ENCODE measurements at regions not wholly inside any gene's neighbourhood (a gene's known extent, or its start where the extent isn't known, plus 50 kb on each side); places are given as distances from the start of the nearest gene placed in this dataset.
"Not testable (repeated sequence)": the region's sequence is repeated elsewhere in the genome, so short reads cannot be mapped to it uniquely, and the experiment has no call there.

GRCh38 chr11:80930038-80930437 is 1489.2 kb upstream of the TENM4 start:
- no peak for DNase-seq
- in situ Hi-C loops (cut with MboI; ENCODE audit: low sequenced_read_pairs in 4 of 4) (no loop called here), intact Hi-C loops (cut with DNase I; ENCODE audit: low total_unique reads) (no loop called here)
- Histone ChIP-seq H3K4me1 (no peaks in the 10 kb centered on the region), H3K36me3 (no peaks in the 10 kb centered on the region), H3K27ac (no peak overlapping the region), H3K9me3 (no peaks in the 10 kb centered on the region), H3K27me3 (no peaks in the 10 kb centered on the region), H3K4me3 (no peak overlapping the region)
- ATAC-seq = no peak
- TF ChIP-seq, protein P1, sequence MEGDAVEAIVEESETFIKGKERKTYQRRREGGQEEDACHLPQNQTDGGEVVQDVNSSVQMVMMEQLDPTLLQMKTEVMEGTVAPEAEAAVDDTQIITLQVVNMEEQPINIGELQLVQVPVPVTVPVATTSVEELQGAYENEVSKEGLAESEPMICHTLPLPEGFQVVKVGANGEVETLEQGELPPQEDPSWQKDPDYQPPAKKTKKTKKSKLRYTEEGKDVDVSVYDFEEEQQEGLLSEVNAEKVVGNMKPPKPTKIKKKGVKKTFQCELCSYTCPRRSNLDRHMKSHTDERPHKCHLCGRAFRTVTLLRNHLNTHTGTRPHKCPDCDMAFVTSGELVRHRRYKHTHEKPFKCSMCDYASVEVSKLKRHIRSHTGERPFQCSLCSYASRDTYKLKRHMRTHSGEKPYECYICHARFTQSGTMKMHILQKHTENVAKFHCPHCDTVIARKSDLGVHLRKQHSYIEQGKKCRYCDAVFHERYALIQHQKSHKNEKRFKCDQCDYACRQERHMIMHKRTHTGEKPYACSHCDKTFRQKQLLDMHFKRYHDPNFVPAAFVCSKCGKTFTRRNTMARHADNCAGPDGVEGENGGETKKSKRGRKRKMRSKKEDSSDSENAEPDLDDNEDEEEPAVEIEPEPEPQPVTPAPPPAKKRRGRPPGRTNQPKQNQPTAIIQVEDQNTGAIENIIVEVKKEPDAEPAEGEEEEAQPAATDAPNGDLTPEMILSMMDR (IDR thresholded peaks at IDR 0.05 in 4 of 5, conservative IDR thresholded peaks at IDR 0.05 in 1 of 5) = no peak
- no peak for TF ChIP-seq POLR2A (IDR thresholded peaks at IDR 0.05)

GRCh38 chr11:80929031-80929805 is 1488.4 kb upstream of the TENM4 start:
- intact Hi-C loops (cut with DNase I; ENCODE audit: low total_unique reads) = no loop called here
- Histone ChIP-seq H3K4me3 (no peak overlapping the region), H3K36me3 (no peaks in the 10 kb centered on the region), H3K4me1 (no peaks in the 10 kb centered on the region), H3K27ac (no peak overlapping the region), H3K27me3 (no peaks in the 10 kb centered on the region), H3K9me3 (no peaks in the 10 kb centered on the region)
- in situ Hi-C loops (cut with MboI; ENCODE audit: low sequenced_read_pairs in 4 of 4) = no loop called here
- ATAC-seq (no peak), DNase-seq (no peak)
- TF ChIP-seq POLR2A (IDR thresholded peaks at IDR 0.05) = no peak
- TF ChIP-seq, protein P1 (IDR thresholded peaks at IDR 0.05 in 4 of 5, conservative IDR thresholded peaks at IDR 0.05 in 1 of 5) = no peak

DNA sequence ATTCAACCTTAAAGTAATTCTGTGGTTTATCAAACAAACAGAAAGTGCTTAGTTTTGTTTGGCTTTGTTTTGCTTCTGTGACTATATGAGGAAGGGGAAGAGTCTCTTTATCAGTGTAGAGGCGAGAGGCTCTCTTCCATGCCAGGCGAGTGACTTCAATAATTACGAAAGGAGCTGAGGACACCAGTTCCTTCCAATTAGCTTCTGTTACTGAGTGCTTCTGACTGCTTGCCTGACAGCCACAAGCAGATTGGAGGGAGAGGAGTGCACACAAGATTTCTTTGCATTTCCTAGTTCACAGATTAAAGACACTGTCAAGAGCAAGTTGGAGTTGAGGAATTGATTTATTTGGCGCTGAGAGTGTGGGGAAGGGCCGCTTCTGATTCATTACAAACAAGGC is 1484.5 kb upstream of the TENM4 start:
- Histone ChIP-seq H3K27ac (no peak overlapping the region), H3K27me3 (no peaks in the 10 kb centered on the region), H3K4me1 (no peaks in the 10 kb centered on the region), H3K9me3 (no peaks in the 10 kb centered on the region), H3K4me3 (no peak overlapping the region), H3K36me3 (no peaks in the 10 kb centered on the region)
- ATAC-seq (no peak), DNase-seq (no peak)
- in situ Hi-C loops (cut with MboI; ENCODE audit: low sequenced_read_pairs in 4 of 4) (no loop called here), intact Hi-C loops (cut with DNase I; ENCODE audit: low total_unique reads) (no loop called here)
- no peak for TF ChIP-seq POLR2A (IDR thresholded peaks at IDR 0.05)
- TF ChIP-seq, protein P1 (IDR thresholded peaks at IDR 0.05 in 4 of 5, conservative IDR thresholded peaks at IDR 0.05 in 1 of 5) = no peak

DNA sequence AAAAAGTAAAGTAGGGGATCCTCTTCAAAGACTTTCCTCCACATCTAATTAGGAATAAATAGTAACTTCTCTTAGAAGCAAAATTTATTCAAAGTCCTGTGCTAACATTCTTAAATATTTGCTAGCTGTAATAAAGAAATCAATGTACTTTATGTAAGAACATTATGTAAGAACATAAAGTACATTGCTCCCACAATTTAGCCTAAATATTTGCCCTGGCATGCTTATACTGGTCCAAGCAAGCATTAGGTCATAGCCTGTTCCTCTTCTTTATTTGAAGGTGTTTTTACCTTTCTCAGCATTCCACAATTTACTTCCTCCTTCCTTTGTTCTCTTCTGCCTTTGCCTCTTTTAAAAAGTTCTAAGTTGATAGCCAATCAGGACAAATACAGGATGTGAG is 1480.5 kb upstream of the TENM4 start:
- H3K4me1 ChIP-seq; H3K4me3 ChIP-seq; H3K27me3 ChIP-seq; DNase-seq; ATAC-seq; in situ Hi-C loops (cut with MboI; ENCODE audit: low sequenced_read_pairs in 4 of 4); H3K27ac ChIP-seq; intact Hi-C loops (cut with DNase I; ENCODE audit: low total_unique reads); H3K9me3 ChIP-seq; H3K36me3 ChIP-seq: not testable (repeated sequence)

DNA sequence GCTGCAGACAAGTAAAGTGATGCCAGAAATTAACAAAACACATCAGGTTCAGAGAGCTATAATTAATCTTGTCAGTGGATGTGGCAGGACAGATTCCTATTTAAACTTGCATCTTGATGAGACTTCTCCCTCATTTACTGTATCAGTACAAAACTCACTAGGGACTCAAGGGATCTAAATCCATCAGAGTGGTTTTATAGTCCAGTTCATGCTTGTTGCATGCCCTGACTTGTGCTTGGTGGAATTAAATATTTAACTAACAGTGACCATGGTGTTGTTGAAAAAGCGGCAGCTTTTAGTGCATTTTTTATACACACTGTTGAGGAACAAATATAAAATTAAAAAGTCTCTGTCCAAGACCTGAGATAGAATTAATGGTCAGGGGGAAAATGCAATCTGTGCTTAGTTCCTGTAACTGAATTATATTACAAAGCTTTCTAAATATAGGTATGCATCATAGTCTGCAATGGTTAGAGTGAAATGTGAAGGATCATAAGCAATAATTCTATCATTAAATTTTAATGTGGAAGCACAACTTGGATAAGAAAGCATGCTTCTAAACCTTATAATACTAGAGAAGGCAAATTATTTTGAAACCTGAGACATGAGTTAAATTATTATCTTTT is 1475.5 kb upstream of the TENM4 start:
- DNase-seq = no peak
- no peak for ATAC-seq
- Histone ChIP-seq H3K27ac (no peak overlapping the region), H3K4me3 (no peak overlapping the region), H3K9me3 (no peaks in the 10 kb centered on the region), H3K4me1 (peaks cover 0 to 5% of the 10 kb centered on the region in 2 donors), H3K27me3 (no peaks in the 10 kb centered on the region), H3K36me3 (no peaks in the 10 kb centered on the region)
- no peak for TF ChIP-seq POLR2A (IDR thresholded peaks at IDR 0.05)
- TF ChIP-seq, protein P1 (IDR thresholded peaks at IDR 0.05 in 4 of 5, conservative IDR thresholded peaks at IDR 0.05 in 1 of 5) = no peak
- in situ Hi-C loops (cut with MboI; ENCODE audit: low sequenced_read_pairs in 4 of 4) = no loop called here
- intact Hi-C loops (cut with DNase I; ENCODE audit: low total_unique reads) = no loop called here

Data from gastrocnemius medialis (tissue), 4 donors.